ENCODE measurements at regions not wholly inside any gene's neighbourhood (a gene's known extent, or its start where the extent isn't known, plus 50 kb on each side); places are given as distances from the start of the nearest gene placed in this dataset.

DNA sequence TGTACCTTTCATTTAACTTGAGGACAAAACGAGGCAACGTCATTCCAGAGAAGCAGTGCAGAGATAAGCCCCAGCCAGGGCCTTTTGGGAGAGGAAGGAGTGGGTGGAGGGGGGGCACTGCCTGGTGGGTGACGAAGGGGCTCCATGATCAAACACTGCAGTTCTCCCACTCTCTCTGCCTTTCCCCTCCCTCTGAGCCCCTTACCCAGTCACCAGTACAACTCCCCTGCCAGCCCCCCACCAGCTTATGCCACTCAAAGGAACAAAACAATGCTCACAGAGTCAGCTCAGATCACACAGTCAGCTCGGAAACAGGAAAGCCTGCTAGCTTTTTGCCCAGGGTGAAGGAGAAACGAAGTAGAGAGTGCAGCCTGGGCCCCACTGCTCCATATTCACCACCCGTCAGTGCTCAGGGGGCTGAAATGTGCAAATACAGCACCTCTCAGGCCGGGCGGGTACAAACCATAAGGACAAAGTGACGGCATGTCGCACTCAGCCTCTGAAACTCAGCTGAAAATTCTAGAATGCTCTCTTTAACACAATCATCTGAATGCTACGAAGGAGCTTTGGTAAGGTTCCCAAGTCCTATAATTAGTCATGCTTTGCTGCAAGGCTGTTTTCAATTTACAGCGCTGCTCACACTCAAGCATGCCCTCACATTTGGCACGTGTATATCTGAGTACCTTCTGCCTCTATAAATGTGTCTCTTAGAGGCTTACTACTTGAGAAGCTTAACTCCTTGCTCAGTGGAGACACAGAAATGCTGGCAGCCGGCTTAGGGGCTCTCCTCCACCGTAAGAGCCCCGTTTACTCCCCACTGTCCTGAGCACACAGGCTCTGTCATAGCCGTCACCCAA is 65.8 kb upstream of the RAB4A start:
- TF ChIP-seq, protein P1, sequence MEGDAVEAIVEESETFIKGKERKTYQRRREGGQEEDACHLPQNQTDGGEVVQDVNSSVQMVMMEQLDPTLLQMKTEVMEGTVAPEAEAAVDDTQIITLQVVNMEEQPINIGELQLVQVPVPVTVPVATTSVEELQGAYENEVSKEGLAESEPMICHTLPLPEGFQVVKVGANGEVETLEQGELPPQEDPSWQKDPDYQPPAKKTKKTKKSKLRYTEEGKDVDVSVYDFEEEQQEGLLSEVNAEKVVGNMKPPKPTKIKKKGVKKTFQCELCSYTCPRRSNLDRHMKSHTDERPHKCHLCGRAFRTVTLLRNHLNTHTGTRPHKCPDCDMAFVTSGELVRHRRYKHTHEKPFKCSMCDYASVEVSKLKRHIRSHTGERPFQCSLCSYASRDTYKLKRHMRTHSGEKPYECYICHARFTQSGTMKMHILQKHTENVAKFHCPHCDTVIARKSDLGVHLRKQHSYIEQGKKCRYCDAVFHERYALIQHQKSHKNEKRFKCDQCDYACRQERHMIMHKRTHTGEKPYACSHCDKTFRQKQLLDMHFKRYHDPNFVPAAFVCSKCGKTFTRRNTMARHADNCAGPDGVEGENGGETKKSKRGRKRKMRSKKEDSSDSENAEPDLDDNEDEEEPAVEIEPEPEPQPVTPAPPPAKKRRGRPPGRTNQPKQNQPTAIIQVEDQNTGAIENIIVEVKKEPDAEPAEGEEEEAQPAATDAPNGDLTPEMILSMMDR (IDR thresholded peaks at IDR 0.05): no peak
- TF ChIP-seq POLR2A (IDR thresholded peaks at IDR 0.05) (no peak), POLR2AphosphoS5 (IDR thresholded peaks at IDR 0.05) (peak; percentile 59)
